ENCODE measurements at regions not wholly inside any gene's neighbourhood (a gene's known extent, or its start where the extent isn't known, plus 50 kb on each side); places are given as distances from the start of the nearest gene placed in this dataset.
"Not testable (repeated sequence)": the region's sequence is repeated elsewhere in the genome, so short reads cannot be mapped to it uniquely, and the experiment has no call there.

GRCh38 chr14:105930572-105930971, 404.2 kb downstream of the TMEM121 start:
- no peak overlapping the region for H3K4me3 ChIP-seq (ENCODE audit: low read length)
- H3K4me1 ChIP-seq (ENCODE audit: insufficient read depth, low read length): no peaks in the 10 kb centered on the region
- H3K27me3 ChIP-seq (ENCODE audit: insufficient read depth, low read length): peaks cover 19% of the 10 kb centered on the region
- no peaks in the 10 kb centered on the region for H3K9me3 ChIP-seq (ENCODE audit: low read depth, low read length)

- peaks cover 19% of the 10 kb centered on the region for H3K27me3 ChIP-seq (ENCODE audit: insufficient read depth, low read length)
- no peaks in the 10 kb centered on the region for H3K4me1 ChIP-seq (ENCODE audit: insufficient read depth, low read length)
- H3K4me3 ChIP-seq (ENCODE audit: low read length): no peak overlapping the region
- no peaks in the 10 kb centered on the region for H3K9me3 ChIP-seq (ENCODE audit: low read depth, low read length)
Measured at GRCh38 chr14:105931808-105932483, 405.6 kb downstream of the TMEM121 start.

GRCh38 chr14:105933238-105933637, 406.9 kb downstream of the TMEM121 start:
- Histone ChIP-seq H3K4me3 (ENCODE audit: low read length) (no peak overlapping the region), H3K27me3 (ENCODE audit: insufficient read depth, low read length) (peaks cover 19% of the 10 kb centered on the region), H3K9me3 (ENCODE audit: low read depth, low read length) (no peaks in the 10 kb centered on the region), H3K4me1 (ENCODE audit: insufficient read depth, low read length) (no peaks in the 10 kb centered on the region)

- H3K9me3 ChIP-seq (ENCODE audit: low read depth, low read length): no peaks in the 10 kb centered on the region
- H3K4me1 ChIP-seq (ENCODE audit: insufficient read depth, low read length): peaks cover 2% of the 10 kb centered on the region
- H3K27me3 ChIP-seq (ENCODE audit: insufficient read depth, low read length): peaks cover 19% of the 10 kb centered on the region
- no peak overlapping the region for H3K4me3 ChIP-seq (ENCODE audit: low read length)
Measured at GRCh38 chr14:105935384-105935783, 409.0 kb downstream of the TMEM121 start.

- peaks cover 11% of the 10 kb centered on the region for H3K27me3 ChIP-seq (ENCODE audit: insufficient read depth, low read length)
- H3K9me3 ChIP-seq (ENCODE audit: low read depth, low read length): no peaks in the 10 kb centered on the region
- no peak overlapping the region for H3K4me3 ChIP-seq (ENCODE audit: low read length)
- peaks cover 6% of the 10 kb centered on the region for H3K4me1 ChIP-seq (ENCODE audit: insufficient read depth, low read length)
Measured at GRCh38 chr14:105937253-105938054, 411.1 kb downstream of the TMEM121 start.

GRCh38 chr14:105938055-105938863, 411.9 kb downstream of the TMEM121 start:
- H3K4me1 ChIP-seq (ENCODE audit: insufficient read depth, low read length): peaks cover 6% of the 10 kb centered on the region
- H3K27me3 ChIP-seq (ENCODE audit: insufficient read depth, low read length): peaks cover 4% of the 10 kb centered on the region
- H3K4me3 ChIP-seq (ENCODE audit: low read length): no peak overlapping the region
- no peaks in the 10 kb centered on the region for H3K9me3 ChIP-seq (ENCODE audit: low read depth, low read length)

GRCh38 chr14:105938959-105939358, 412.6 kb downstream of the TMEM121 start:
- no peak overlapping the region for H3K4me3 ChIP-seq (ENCODE audit: low read length)
- no peaks in the 10 kb centered on the region for H3K9me3 ChIP-seq (ENCODE audit: low read depth, low read length)
- H3K27me3 ChIP-seq (ENCODE audit: insufficient read depth, low read length): peaks cover 2% of the 10 kb centered on the region
- H3K4me1 ChIP-seq (ENCODE audit: insufficient read depth, low read length): peaks cover 6% of the 10 kb centered on the region

- peaks cover 6% of the 10 kb centered on the region for H3K4me1 ChIP-seq (ENCODE audit: insufficient read depth, low read length)
- no peak overlapping the region for H3K4me3 ChIP-seq (ENCODE audit: low read length)
- H3K9me3 ChIP-seq (ENCODE audit: low read depth, low read length): no peaks in the 10 kb centered on the region
- peaks cover 2% of the 10 kb centered on the region for H3K27me3 ChIP-seq (ENCODE audit: insufficient read depth, low read length)
Measured at GRCh38 chr14:105939810-105940508, 413.6 kb downstream of the TMEM121 start.

GRCh38 chr14:105940534-105941225, 414.3 kb downstream of the TMEM121 start:
- H3K27me3 ChIP-seq (ENCODE audit: insufficient read depth, low read length): no peaks in the 10 kb centered on the region
- no peak overlapping the region for H3K4me3 ChIP-seq (ENCODE audit: low read length)
- H3K4me1 ChIP-seq (ENCODE audit: insufficient read depth, low read length): peaks cover 6% of the 10 kb centered on the region
- no peaks in the 10 kb centered on the region for H3K9me3 ChIP-seq (ENCODE audit: low read depth, low read length)

GRCh38 chr14:105941226-105942166, 415.1 kb downstream of the TMEM121 start:
- peaks cover 6% of the 10 kb centered on the region for H3K4me1 ChIP-seq (ENCODE audit: insufficient read depth, low read length)
- no peaks in the 10 kb centered on the region for H3K27me3 ChIP-seq (ENCODE audit: insufficient read depth, low read length)
- H3K4me3 ChIP-seq (ENCODE audit: low read length): no peak overlapping the region
- H3K9me3 ChIP-seq (ENCODE audit: low read depth, low read length): no peaks in the 10 kb centered on the region

- H3K4me1 ChIP-seq (ENCODE audit: insufficient read depth, low read length); H3K9me3 ChIP-seq (ENCODE audit: low read depth, low read length); H3K27me3 ChIP-seq (ENCODE audit: insufficient read depth, low read length); H3K4me3 ChIP-seq (ENCODE audit: low read length): not testable (repeated sequence)
Measured at GRCh38 chr14:105942725-105943124, 416.3 kb downstream of the TMEM121 start.

GRCh38 chr14:105943973-105944602, 417.7 kb downstream of the TMEM121 start:
- Histone ChIP-seq H3K4me1 (ENCODE audit: insufficient read depth, low read length) (peaks cover 12% of the 10 kb centered on the region), H3K9me3 (ENCODE audit: low read depth, low read length) (no peaks in the 10 kb centered on the region), H3K4me3 (ENCODE audit: low read length) (no peak overlapping the region), H3K27me3 (ENCODE audit: insufficient read depth, low read length) (no peaks in the 10 kb centered on the region)

Measured in mononuclear cell (primary cell).